K562 (cell line): ENCODE measurements at regions not wholly inside any gene's neighbourhood (a gene's known extent, or its start where the extent isn't known, plus 50 kb on each side); places are given as distances from the start of the nearest gene placed in this dataset.
A peak's percentile ranks its signal among the peaks of the same experiment; 100 is the strongest.

ENCODE experiments used
- ATAC-seq: fragments of 200-7000 bp; cut with Tn5 transposase; 3 replicates; pipeline ENCODE4 v1.9.1; 2020; ENCODE audit warnings: moderate library complexity
- BruUV-seq: library from RNA; stranded (reverse); fragments of 400-500 nt; replicated peaks from 2 replicates; lab custom pipeline; 2021; lab: Mats Ljungman, UMichigan
- CTCF ChIA-PET: fragments of 300-600 bp; formaldehyde crosslinking; extraction: SDS; loops from one replicate; lab custom pipeline; 2021; ENCODE audit warnings: low intra/inter-chr PET ratio; lab: Yijun Ruan, JAX
- POLR2A ChIA-PET: fragments of 300-600, 350-650 bp; sonication (Branson Sonifier 250); formaldehyde crosslinking; extraction: SDS; loops from one replicate; lab custom pipeline; 2021; ENCODE audit warnings: antibody characterized with exemption, inconsistent platforms; lab: Yijun Ruan, JAX
- DNase-seq, 4 experiments: peaks; one replicate each; pipeline versions ENCODE4 v3.0.0 to v3.0.0-alpha.2; 2011 to 2018; ENCODE audit warnings: low spot score in 3 of 4, mixed read lengths in 3 of 4; ENCODE audit errors: extremely low read depth in 1 of 4
- FAIRE-seq: peaks from 2 replicates; lab custom pipeline; 2011; peaks lifted over from hg19 to GRCh38; lab: Jason Lieb, UNC
- H2AFZ ChIP-seq: 2 replicates; pipeline ENCODE4 v1.6.0; 2011; ENCODE audit warnings: low read depth, low read length, control low read depth, inconsistent platforms
- H3K27ac ChIP-seq: fragments of 200-600 bp; 3 replicates; pipeline ENCODE4 v1.8.0; 2011; ENCODE audit warnings: low read depth, mild to moderate bottlenecking, control low read depth, inconsistent platforms, low read length, moderate library complexity, mixed read lengths; ENCODE audit errors: extremely low read depth
- H3K27me3 ChIP-seq, 2 experiments: fragments of 300-600 bp in 1 of 2; 2 replicates in 1 of 2; 3 replicates in 1 of 2; pipeline versions ENCODE4 v1.6.0 to v1.8.0; 2011; ENCODE audit warnings: inconsistent platforms in 2 of 2, low read length in 2 of 2, mild to moderate bottlenecking in 1 of 2, mixed read lengths in 1 of 2, moderate library complexity in 1 of 2; ENCODE audit not compliant: control insufficient read depth in 2 of 2, insufficient read depth in 2 of 2
- H3K36me3 ChIP-seq: fragments of 300-600 bp; 3 replicates; pipeline ENCODE4 v1.8.0; 2011; ENCODE audit warnings: mild to moderate bottlenecking, low read length, inconsistent platforms; ENCODE audit not compliant: control insufficient read depth, insufficient read depth
- H3K4me1 ChIP-seq, 2 experiments: fragments of 200-600 bp in 1 of 2; replicated peaks in 1 of 2; 2 replicates in 1 of 2; 3 replicates in 1 of 2; pipeline versions ENCODE4 v1.5.1 to v1.8.0; 2011; ENCODE audit warnings: inconsistent platforms in 2 of 2, low read length in 2 of 2, mild to moderate bottlenecking in 1 of 2, mixed read lengths in 1 of 2, moderate library complexity in 1 of 2; ENCODE audit not compliant: control insufficient read depth in 2 of 2, insufficient read depth in 2 of 2
- H3K4me2 ChIP-seq: 2 replicates; pipeline ENCODE4 v1.6.1; 2011; ENCODE audit warnings: low read length, control low read depth, inconsistent platforms, mixed read lengths; ENCODE audit not compliant: insufficient read depth
- H3K4me3 ChIP-seq: fragments of 200-600 bp; sonication (generic), shearing (Covaris generic); 2 replicates; pipeline ENCODE4 v1.5.1; 2016; ENCODE audit warnings: control low read depth, inconsistent platforms
- H3K79me2 ChIP-seq: fragments of 200-600 bp; 3 replicates; pipeline ENCODE4 v1.8.0; 2011; ENCODE audit warnings: low read length, inconsistent platforms; ENCODE audit not compliant: control insufficient read depth, insufficient read depth
- H3K9ac ChIP-seq, 2 experiments: 2 replicates each; pipeline versions ENCODE4 v1.6.0 to v1.6.1; 2011; ENCODE audit warnings: low read depth in 2 of 2, low read length in 2 of 2, control low read depth in 1 of 2, inconsistent platforms in 1 of 2, mild to moderate bottlenecking in 1 of 2, mixed read lengths in 1 of 2; ENCODE audit not compliant: insufficient read depth in 1 of 2
- H3K9me1 ChIP-seq: one replicate; pipeline ENCODE4 v1.6.0; 2011; ENCODE audit warnings: inconsistent platforms, mild to moderate bottlenecking, low read length, moderate library complexity; ENCODE audit not compliant: control insufficient read depth, insufficient read depth
- H3K9me3 ChIP-seq: replicated peaks from 2 replicates; pipeline ENCODE4 v1.5.1; 2011; ENCODE audit warnings: low read depth, low read length, inconsistent platforms; ENCODE audit not compliant: control insufficient read depth, insufficient read depth
- H4K20me1 ChIP-seq: replicated peaks from 2 replicates; pipeline ENCODE4 v1.6.1; 2011; ENCODE audit warnings: low read length, inconsistent platforms, mixed read lengths; ENCODE audit not compliant: control insufficient read depth, insufficient read depth
- BRD4 ChIP-seq: fragments of 200-600 bp; sonication (generic); IDR thresholded peaks from 2 replicates; pipeline ENCODE4 v1.6.1; 2017; ENCODE audit warnings: inconsistent platforms
- CTBP1 ChIP-seq: fragments of 450-650 bp; IDR thresholded peaks from 2 replicates; pipeline ENCODE4 v1.6.1; 2016; ENCODE audit warnings: borderline replicate concordance
- HMG20B ChIP-seq: fragments of 250-450 bp; sonication (Bioruptor Pico); IDR thresholded peaks from 2 replicates; pipeline ENCODE4 v1.5.0; 2021; ENCODE audit warnings: mild to moderate bottlenecking
- PTRF ChIP-seq: fragments of 450-650 bp; IDR thresholded peaks from 2 replicates; pipeline ENCODE4 v1.6.1; 2016; ENCODE audit warnings: mild to moderate bottlenecking, missing genetic modification characterization, missing compliant biosample characterization
- SMARCA5 ChIP-seq: fragments of 450-650 bp; IDR thresholded peaks from 2 replicates; pipeline ENCODE4 v1.6.1; 2016
- TEAD2 ChIP-seq: fragments of 450-650 bp; IDR thresholded peaks from 2 replicates; pipeline ENCODE4 v1.6.1; 2016; ENCODE audit warnings: missing genetic modification characterization, control low read depth, missing compliant biosample characterization
- ZNF217 ChIP-seq: sonication (generic); formaldehyde crosslinking; IDR thresholded peaks from 2 replicates; pipeline ENCODE4 v1.8.0; 2022; ENCODE audit warnings: mild to moderate bottlenecking, missing genetic modification reagents
- ZNF668 ChIP-seq: fragments of 250-450 bp; sonication (Bioruptor Pico); IDR thresholded peaks from 2 replicates; pipeline ENCODE4 v1.8.0; 2022; ENCODE audit warnings: mild to moderate bottlenecking, inconsistent platforms
- ZNF75A ChIP-seq: fragments of 450-650 bp; formaldehyde crosslinking; IDR thresholded peaks from 2 replicates; pipeline ENCODE4 v1.4.0; 2020; ENCODE audit warnings: mild to moderate bottlenecking
- WGBS: fragments of 100-300 bp; shearing (Covaris generic); methylation state at CpG from one replicate; pipeline ENCODE4 v1.1.6; 2016; ENCODE audit warnings: low coverage, mixed read lengths; ENCODE audit not compliant: insufficient coverage; ENCODE audit errors: missing lambda C conversion rate; 5-methylcytosine and 5-hydroxymethylcytosine counted together
- in situ Hi-C: fragments of 300-500 bp; cut with MboI; formaldehyde crosslinking; loops from 4 replicates; pipeline ENCODE4 v1.15.0; 2018; ENCODE audit warnings: inconsistent platforms, mixed read lengths
- intact Hi-C: fragments of 100-400 bp; cut with micrococcal nuclease; formaldehyde crosslinking; loops from 2 replicates; pipeline ENCODE4 v1.14.2; 2022
- TF ChIP-seq, protein P1 (sequence below), 2 experiments: fragments of 250-450 bp in 1 of 2; fragments of 450-650 bp in 1 of 2; sonication (Bioruptor Pico) in 1 of 2; IDR thresholded peaks; 2 replicates each; pipeline versions ENCODE4 v1.6.1 to v1.8.0; 2016 to 2021; ENCODE audit warnings: mild to moderate bottlenecking in 2 of 2, moderate library complexity in 2 of 2, missing compliant biosample characterization in 1 of 2, missing genetic modification characterization in 1 of 2
- TF ChIP-seq, protein P2 (sequence below): sonication (generic); formaldehyde crosslinking; IDR thresholded peaks from 2 replicates; pipeline ENCODE4 v1.8.1; 2023; ENCODE audit warnings: mild to moderate bottlenecking, missing genetic modification reagents
- TF ChIP-seq, protein P3 (sequence below): fragments of 250-450 bp; sonication (Bioruptor Pico); IDR thresholded peaks from 2 replicates; pipeline ENCODE4 v1.5.0; 2021; ENCODE audit warnings: mild to moderate bottlenecking, borderline replicate concordance

DNA sequence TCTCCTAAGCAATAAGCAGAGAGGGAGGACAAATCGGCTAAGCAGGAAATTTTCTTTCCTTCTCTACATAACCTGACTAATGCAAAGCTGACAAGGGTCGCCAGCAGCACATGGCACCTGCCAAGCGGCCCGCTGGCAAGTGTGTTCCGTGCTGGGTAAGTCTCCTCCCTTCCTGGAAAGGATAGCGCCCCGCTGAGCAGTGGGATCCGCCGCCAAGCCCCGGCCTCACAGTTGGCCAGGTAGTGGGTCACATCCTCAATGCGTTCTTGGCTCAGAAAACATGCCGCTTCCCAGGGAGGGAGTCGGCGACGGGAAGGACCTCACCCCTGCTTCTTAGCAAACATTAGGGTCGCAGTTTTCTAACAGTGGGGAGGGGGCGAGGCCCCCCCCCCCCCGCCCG, 488.9 kb upstream of the NUPR2 start:
- no peak overlapping the region for H3K4me3 ChIP-seq
- no peaks in the 10 kb centered on the region for H3K4me1 ChIP-seq
- in situ Hi-C loops (no loop called here), intact Hi-C loops (no loop called here)
- H3K27ac ChIP-seq: no peak overlapping the region
- no peaks in the 10 kb centered on the region for H3K9me1 ChIP-seq
- no peak overlapping the region for H2AFZ ChIP-seq
- TF ChIP-seq CTBP1: no peak
- TF ChIP-seq, protein P1, sequence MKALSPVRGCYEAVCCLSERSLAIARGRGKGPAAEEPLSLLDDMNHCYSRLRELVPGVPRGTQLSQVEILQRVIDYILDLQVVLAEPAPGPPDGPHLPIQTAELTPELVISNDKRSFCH (CRISPR knock-in tag; IDR thresholded peaks at IDR 0.05): no peak
- TF ChIP-seq, protein P1 (tag; IDR thresholded peaks at IDR 0.05): no peak
- no peaks in the 10 kb centered on the region for H3K9me3 ChIP-seq
- no TSS peak for BruUV-seq
- WGBS: 3% methylated on average over 12 of the region's 19 CpGs
- ChIA-PET POLR2A (no interaction called here), CTCF (no interaction called here)
- no peaks in the 10 kb centered on the region for H3K27me3 ChIP-seq
- no peaks in the 10 kb centered on the region for H4K20me1 ChIP-seq
- no peak for FAIRE-seq
- no peaks in the 10 kb centered on the region for H3K79me2 ChIP-seq
- no peaks in the 10 kb centered on the region for H3K36me3 ChIP-seq
- no peak for DNase-seq
- no peak for ATAC-seq
- no peak overlapping the region for H3K9ac ChIP-seq
- no peak overlapping the region for H3K4me2 ChIP-seq

DNA sequence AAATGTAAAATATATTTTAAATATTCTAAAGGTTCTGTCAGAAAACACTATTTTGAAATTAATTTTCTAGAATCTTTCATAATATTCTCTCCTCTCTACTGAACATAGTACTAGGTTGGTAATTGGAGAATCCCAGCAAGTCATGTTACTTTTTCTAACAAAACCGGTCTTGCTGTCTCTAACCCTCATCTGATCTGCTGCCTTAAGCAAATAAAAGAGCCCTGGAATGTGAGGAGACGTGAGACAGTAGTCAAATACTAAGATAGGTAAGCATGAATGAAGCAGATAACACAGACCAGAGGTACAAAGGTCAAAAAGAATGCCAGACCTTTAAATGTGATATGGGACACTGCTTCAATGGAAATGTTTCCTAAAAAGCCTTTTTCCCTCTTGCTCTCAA, 462.4 kb upstream of the NUPR2 start:
- no peaks in the 10 kb centered on the region for H3K9me1 ChIP-seq
- no peaks in the 10 kb centered on the region for H3K79me2 ChIP-seq
- CTCF ChIA-PET: no interaction called here
- no peaks in the 10 kb centered on the region for H4K20me1 ChIP-seq
- POLR2A ChIA-PET: no interaction called here
- no peaks in the 10 kb centered on the region for H3K36me3 ChIP-seq
- no peak overlapping the region for H3K9ac ChIP-seq
- no peaks in the 10 kb centered on the region for H3K4me1 ChIP-seq
- no peak overlapping the region for H3K4me2 ChIP-seq
- BruUV-seq: no TSS peak
- 3% methylated on average over 2 of the region's 2 CpGs for WGBS
- ATAC-seq: no peak
- peak; percentile 69 for FAIRE-seq
- in situ Hi-C loops (no loop called here), intact Hi-C loops (no loop called here)
- H3K4me3 ChIP-seq: no peak overlapping the region
- no peak overlapping the region for H3K27ac ChIP-seq
- H2AFZ ChIP-seq: no peak overlapping the region
- no peaks in the 10 kb centered on the region for H3K9me3 ChIP-seq
- no peak for DNase-seq
- no peaks in the 10 kb centered on the region for H3K27me3 ChIP-seq
- TF ChIP-seq, protein P2, sequence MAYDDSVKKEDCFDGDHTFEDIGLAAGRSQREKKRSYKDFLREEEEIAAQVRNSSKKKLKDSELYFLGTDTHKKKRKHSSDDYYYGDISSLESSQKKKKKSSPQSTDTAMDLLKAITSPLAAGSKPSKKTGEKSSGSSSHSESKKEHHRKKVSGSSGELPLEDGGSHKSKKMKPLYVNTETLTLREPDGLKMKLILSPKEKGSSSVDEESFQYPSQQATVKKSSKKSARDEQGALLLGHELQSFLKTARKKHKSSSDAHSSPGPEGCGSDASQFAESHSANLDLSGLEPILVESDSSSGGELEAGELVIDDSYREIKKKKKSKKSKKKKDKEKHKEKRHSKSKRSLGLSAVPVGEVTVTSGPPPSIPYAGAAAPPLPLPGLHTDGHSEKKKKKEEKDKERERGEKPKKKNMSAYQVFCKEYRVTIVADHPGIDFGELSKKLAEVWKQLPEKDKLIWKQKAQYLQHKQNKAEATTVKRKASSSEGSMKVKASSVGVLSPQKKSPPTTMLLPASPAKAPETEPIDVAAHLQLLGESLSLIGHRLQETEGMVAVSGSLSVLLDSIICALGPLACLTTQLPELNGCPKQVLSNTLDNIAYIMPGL: no peak
- TF ChIP-seq, protein P3, sequence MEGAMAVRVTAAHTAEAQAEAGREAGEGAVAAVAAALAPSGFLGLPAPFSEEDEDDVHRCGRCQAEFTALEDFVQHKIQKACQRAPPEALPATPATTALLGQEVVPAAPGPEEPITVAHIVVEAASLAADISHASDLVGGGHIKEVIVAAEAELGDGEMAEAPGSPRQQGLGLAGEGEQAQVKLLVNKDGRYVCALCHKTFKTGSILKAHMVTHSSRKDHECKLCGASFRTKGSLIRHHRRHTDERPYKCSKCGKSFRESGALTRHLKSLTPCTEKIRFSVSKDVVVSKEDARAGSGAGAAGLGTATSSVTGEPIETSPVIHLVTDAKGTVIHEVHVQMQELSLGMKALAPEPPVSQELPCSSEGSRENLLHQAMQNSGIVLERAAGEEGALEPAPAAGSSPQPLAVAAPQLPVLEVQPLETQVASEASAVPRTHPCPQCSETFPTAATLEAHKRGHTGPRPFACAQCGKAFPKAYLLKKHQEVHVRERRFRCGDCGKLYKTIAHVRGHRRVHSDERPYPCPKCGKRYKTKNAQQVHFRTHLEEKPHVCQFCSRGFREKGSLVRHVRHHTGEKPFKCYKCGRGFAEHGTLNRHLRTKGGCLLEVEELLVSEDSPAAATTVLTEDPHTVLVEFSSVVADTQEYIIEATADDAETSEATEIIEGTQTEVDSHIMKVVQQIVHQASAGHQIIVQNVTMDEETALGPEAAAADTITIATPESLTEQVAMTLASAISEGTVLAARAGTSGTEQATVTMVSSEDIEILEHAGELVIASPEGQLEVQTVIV (CRISPR knock-in tag): no peak
- TF ChIP-seq ZNF217 (CRISPR knock-in tag) (no peak), BRD4 (no peak), PTRF (tag) (no peak), HMG20B (CRISPR knock-in tag) (no peak), SMARCA5 (no peak), ZNF75A (no peak), TEAD2 (tag) (no peak), ZNF668 (no peak)
